Activated T-cell treated with anti-CD3 and anti-CD28 coated beads, Interleukin-2, amount 50 U/mL, for 4 hours (primary cell): ENCODE measurements at regions not wholly inside any gene's neighbourhood (a gene's known extent, or its start where the extent isn't known, plus 50 kb on each side); places are given as distances from the start of the nearest gene placed in this dataset.

Experiments
- ATAC-seq, 2 donors: fragments of 200-7000 bp; cut with Tn5 transposase; one replicate each; pipeline ENCODE4 v1.10.0; 2021
- DNase-seq: peaks from one replicate; pipeline ENCODE4 v3.0.0-alpha.2; 2020
- H3K27me3 Mint-ChIP-seq: one replicate; pipeline ENCODE4 v1.8.0; 2021; ENCODE audit warnings: low read depth, mixed read lengths
- H3K36me3 Mint-ChIP-seq: one replicate; pipeline ENCODE4 v1.8.0; 2022; ENCODE audit warnings: mixed read lengths; ENCODE audit not compliant: insufficient read depth
- H3K4me1 Mint-ChIP-seq: one replicate; pipeline ENCODE4 v1.8.0; 2021; ENCODE audit warnings: low read depth, mixed read lengths
- H3K4me3 Mint-ChIP-seq: one replicate; pipeline ENCODE4 v1.8.0; 2021; ENCODE audit warnings: mild to moderate bottlenecking, moderate library complexity, mixed read lengths
- H3K9me3 Mint-ChIP-seq: one replicate; pipeline ENCODE4 v1.8.0; 2021; ENCODE audit warnings: mixed read lengths

- Mint-ChIP-seq H3K9me3 (no peaks in the 10 kb centered on the region), H3K4me3 (no peak overlapping the region), H3K4me1 (no peaks in the 10 kb centered on the region), H3K27me3 (no peaks in the 10 kb centered on the region), H3K36me3 (no peaks in the 10 kb centered on the region)
- ATAC-seq (no peak), DNase-seq (no peak)
These were observed 564.1 kb downstream of the EFNB2 start for GRCh38 chr13:105971312-105971711.

GRCh38 chr13:105969761-105970160 lies 565.7 kb downstream of the EFNB2 start:
- DNase-seq: no peak
- Mint-ChIP-seq H3K9me3 (no peaks in the 10 kb centered on the region), H3K36me3 (no peaks in the 10 kb centered on the region), H3K4me3 (no peak overlapping the region), H3K27me3 (no peaks in the 10 kb centered on the region), H3K4me1 (no peaks in the 10 kb centered on the region)
- no peak for ATAC-seq

GRCh38 chr13:105965910-105966309 lies 569.6 kb downstream of the EFNB2 start:
- no peaks in the 10 kb centered on the region for H3K9me3 Mint-ChIP-seq
- H3K4me1 Mint-ChIP-seq: no peaks in the 10 kb centered on the region
- no peak overlapping the region for H3K4me3 Mint-ChIP-seq
- no peaks in the 10 kb centered on the region for H3K27me3 Mint-ChIP-seq
- no peaks in the 10 kb centered on the region for H3K36me3 Mint-ChIP-seq
- DNase-seq: no peak
- no peak for ATAC-seq

GRCh38 chr13:105962080-105962479 lies 573.4 kb downstream of the EFNB2 start:
- Mint-ChIP-seq H3K27me3 (peaks cover 2% of the 10 kb centered on the region), H3K9me3 (no peaks in the 10 kb centered on the region), H3K4me3 (no peak overlapping the region), H3K4me1 (no peaks in the 10 kb centered on the region), H3K36me3 (no peaks in the 10 kb centered on the region)
- DNase-seq (no peak), ATAC-seq (no peak)

GRCh38 chr13:105961438-105961837 lies 574.0 kb downstream of the EFNB2 start:
- Mint-ChIP-seq H3K4me1 (no peaks in the 10 kb centered on the region), H3K36me3 (no peaks in the 10 kb centered on the region), H3K4me3 (no peak overlapping the region), H3K27me3 (peaks cover 2% of the 10 kb centered on the region), H3K9me3 (no peaks in the 10 kb centered on the region)
- DNase-seq: no peak
- no peak for ATAC-seq

GRCh38 chr13:105960326-105960725 lies 575.1 kb downstream of the EFNB2 start:
- H3K36me3 Mint-ChIP-seq: no peaks in the 10 kb centered on the region
- no peaks in the 10 kb centered on the region for H3K9me3 Mint-ChIP-seq
- peaks cover 2% of the 10 kb centered on the region for H3K27me3 Mint-ChIP-seq
- DNase-seq (no peak), ATAC-seq (no peak)
- no peaks in the 10 kb centered on the region for H3K4me1 Mint-ChIP-seq
- no peak overlapping the region for H3K4me3 Mint-ChIP-seq

- Mint-ChIP-seq H3K4me1 (no peaks in the 10 kb centered on the region), H3K9me3 (no peaks in the 10 kb centered on the region), H3K27me3 (peaks cover 2% of the 10 kb centered on the region), H3K36me3 (no peaks in the 10 kb centered on the region), H3K4me3 (no peak overlapping the region)
- no peak for ATAC-seq
- DNase-seq: no peak
These were observed 575.6 kb downstream of the EFNB2 start for GRCh38 chr13:105959876-105960275.

GRCh38 chr13:105957769-105958438 lies 577.6 kb downstream of the EFNB2 start:
- H3K9me3 Mint-ChIP-seq: no peaks in the 10 kb centered on the region
- DNase-seq (no peak), ATAC-seq (no peak)
- H3K27me3 Mint-ChIP-seq: peaks cover 2% of the 10 kb centered on the region
- no peak overlapping the region for H3K4me3 Mint-ChIP-seq
- H3K4me1 Mint-ChIP-seq: no peaks in the 10 kb centered on the region
- no peaks in the 10 kb centered on the region for H3K36me3 Mint-ChIP-seq

GRCh38 chr13:105956921-105957320 lies 578.5 kb downstream of the EFNB2 start:
- Mint-ChIP-seq H3K9me3 (no peaks in the 10 kb centered on the region), H3K4me1 (no peaks in the 10 kb centered on the region), H3K27me3 (peaks cover 2% of the 10 kb centered on the region), H3K4me3 (no peak overlapping the region), H3K36me3 (no peaks in the 10 kb centered on the region)
- no peak for DNase-seq
- ATAC-seq: no peak

- Mint-ChIP-seq H3K27me3 (no peaks in the 10 kb centered on the region), H3K4me1 (no peaks in the 10 kb centered on the region), H3K4me3 (no peak overlapping the region), H3K9me3 (no peaks in the 10 kb centered on the region), H3K36me3 (no peaks in the 10 kb centered on the region)
- no peak for ATAC-seq
- no peak for DNase-seq
These were observed 582.5 kb downstream of the EFNB2 start for GRCh38 chr13:105952973-105953290.

- DNase-seq (no peak), ATAC-seq (no peak)
- no peaks in the 10 kb centered on the region for H3K27me3 Mint-ChIP-seq
- no peaks in the 10 kb centered on the region for H3K9me3 Mint-ChIP-seq
- H3K36me3 Mint-ChIP-seq: no peaks in the 10 kb centered on the region
- no peak overlapping the region for H3K4me3 Mint-ChIP-seq
- H3K4me1 Mint-ChIP-seq: no peaks in the 10 kb centered on the region
These were observed 583.1 kb downstream of the EFNB2 start for GRCh38 chr13:105952233-105952972.

GRCh38 chr13:105948143-105948542 lies 587.3 kb downstream of the EFNB2 start:
- ATAC-seq: no peak
- Mint-ChIP-seq H3K36me3 (no peaks in the 10 kb centered on the region), H3K4me3 (no peak overlapping the region), H3K4me1 (no peaks in the 10 kb centered on the region), H3K9me3 (no peaks in the 10 kb centered on the region), H3K27me3 (no peaks in the 10 kb centered on the region)
- no peak for DNase-seq

GRCh38 chr13:105940882-105941281 lies 594.6 kb downstream of the EFNB2 start:
- Mint-ChIP-seq H3K9me3 (no peaks in the 10 kb centered on the region), H3K27me3 (no peaks in the 10 kb centered on the region), H3K36me3 (no peaks in the 10 kb centered on the region), H3K4me3 (no peak overlapping the region), H3K4me1 (no peaks in the 10 kb centered on the region)
- no peak for DNase-seq
- ATAC-seq: no peak

- Mint-ChIP-seq H3K27me3 (no peaks in the 10 kb centered on the region), H3K9me3 (no peaks in the 10 kb centered on the region), H3K4me1 (no peaks in the 10 kb centered on the region), H3K4me3 (no peak overlapping the region), H3K36me3 (no peaks in the 10 kb centered on the region)
- DNase-seq: no peak
- no peak for ATAC-seq
These were observed 598.0 kb downstream of the EFNB2 start for GRCh38 chr13:105937451-105937850.

- Mint-ChIP-seq H3K9me3 (no peaks in the 10 kb centered on the region), H3K27me3 (no peaks in the 10 kb centered on the region), H3K4me1 (no peaks in the 10 kb centered on the region), H3K36me3 (no peaks in the 10 kb centered on the region), H3K4me3 (no peak overlapping the region)
- ATAC-seq (no peak), DNase-seq (no peak)
These were observed 598.6 kb downstream of the EFNB2 start for GRCh38 chr13:105936816-105937215.
